ENCODE measurements at regions not wholly inside any gene's neighbourhood (a gene's known extent, or its start where the extent isn't known, plus 50 kb on each side); places are given as distances from the start of the nearest gene placed in this dataset.

DNA sequence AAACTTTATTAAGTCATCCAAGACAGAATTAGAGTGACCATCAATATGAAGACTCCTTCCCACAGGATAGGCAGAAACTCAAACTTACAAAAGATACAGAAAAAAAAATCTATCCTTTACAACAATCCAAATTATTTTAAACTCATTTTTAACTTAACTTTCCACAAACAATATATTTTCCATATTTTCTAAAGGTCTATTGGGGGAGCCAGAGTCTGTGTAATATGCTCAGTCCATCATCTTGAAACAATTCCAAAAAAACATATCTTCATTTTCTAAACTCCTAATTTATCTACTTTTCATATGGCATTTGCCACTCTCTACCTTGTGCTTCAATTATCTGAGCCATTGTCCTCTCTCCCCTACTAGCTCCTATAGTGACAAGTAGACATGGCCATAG lies 378.1 kb downstream of the PDGFC start:
- DNase-seq, result no peak

DNA sequence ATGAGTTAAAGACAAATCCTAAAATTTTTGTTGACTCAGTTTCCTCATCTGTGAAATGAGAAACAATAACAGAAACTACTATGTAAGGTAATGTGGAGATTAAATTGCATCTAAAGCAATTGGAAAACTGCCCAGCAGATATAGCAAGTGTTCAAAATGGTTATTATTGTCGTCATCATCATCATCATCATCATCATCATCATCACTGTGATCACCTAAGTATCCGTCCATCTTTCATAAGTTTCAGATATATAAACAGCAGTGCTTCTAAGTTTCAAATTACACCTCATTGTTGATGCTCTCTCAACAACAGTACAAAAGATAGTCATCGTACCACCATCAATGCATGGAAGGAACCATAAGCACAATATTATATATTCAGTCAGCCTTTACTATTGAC lies 379.9 kb downstream of the PDGFC start:
- no peak for DNase-seq

- no peak for DNase-seq
These were observed 387.5 kb downstream of the PDGFC start for GRCh38 chr4:156584100-156584499.

GRCh38 chr4:156583265-156583664 lies 388.3 kb downstream of the PDGFC start:
- no peak for DNase-seq

DNA sequence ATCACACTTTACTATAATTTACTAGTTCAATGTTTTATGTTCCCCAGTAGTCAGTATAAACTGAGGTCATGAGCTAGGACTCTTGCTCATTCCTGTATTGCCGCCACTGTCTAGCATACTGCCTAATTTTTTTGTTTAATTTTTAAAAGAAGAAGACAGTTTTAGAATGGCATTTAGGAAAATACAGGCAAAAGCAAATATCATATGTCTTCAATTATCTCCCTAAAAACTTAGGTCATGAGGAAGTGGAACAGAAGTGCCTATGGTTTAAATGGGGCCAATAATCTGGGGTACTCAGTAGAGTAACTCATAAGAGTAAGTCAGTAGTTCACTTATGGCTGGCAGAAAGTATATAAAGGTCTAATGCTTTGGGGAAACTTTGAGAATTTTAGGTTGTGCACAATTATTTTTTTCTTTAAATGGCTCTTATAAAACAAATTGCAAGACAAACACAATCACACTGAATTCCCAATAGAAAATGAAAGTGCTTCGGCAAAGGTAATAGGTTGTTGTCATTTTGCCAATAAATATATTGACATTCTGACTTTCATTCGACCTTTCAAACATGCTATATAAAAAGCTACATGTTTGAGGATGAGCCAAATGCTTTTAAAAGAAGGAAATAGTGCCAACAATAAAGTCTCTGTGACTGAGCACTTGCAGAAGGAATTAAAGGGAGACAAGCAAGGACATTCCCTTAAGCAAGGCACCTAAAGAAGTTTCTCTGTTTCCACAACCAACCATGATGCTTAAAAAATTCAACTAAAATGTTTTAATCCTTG lies 390.1 kb downstream of the PDGFC start:
- no peak for DNase-seq

DNA sequence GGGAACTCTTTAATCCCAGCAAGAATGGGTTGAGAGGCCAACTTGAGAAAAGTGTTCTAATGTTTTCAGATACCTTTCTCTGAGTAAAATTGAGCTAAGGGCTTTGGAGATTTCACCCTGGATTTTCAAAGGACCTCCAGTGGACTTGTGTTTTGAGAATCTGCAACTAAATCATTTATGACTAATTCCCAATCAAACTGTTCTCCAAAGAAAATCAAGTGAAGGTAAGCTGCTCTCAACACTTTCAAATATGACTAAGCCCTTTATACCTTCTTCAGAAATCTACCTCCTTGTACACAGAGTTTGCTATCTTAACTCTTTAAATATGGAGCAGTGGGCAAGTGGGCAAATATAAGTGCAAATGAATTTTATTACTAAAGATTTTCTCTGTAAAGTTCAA lies 392.9 kb downstream of the PDGFC start:
- DNase-seq, result no peak

DNA sequence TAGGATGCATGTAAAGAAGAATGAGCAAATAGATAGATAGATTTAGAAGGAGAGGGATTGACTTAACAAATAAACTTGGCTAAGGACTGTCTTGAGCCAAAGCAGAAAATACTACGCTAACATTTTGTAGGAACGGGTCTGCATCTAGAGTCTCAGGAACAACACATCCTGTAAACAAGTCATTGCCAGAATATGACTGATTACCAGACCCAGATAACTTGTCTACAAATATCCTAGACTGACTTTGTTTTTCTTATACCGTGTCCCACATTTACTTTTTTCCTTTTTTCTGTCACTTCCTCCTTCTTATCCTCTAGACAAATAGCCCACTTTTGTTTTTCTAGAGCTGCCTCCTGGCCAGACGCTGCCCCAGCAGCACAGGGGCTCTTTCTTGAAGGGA lies 393.6 kb downstream of the PDGFC start:
- no peak for DNase-seq

GRCh38 chr4:156576946-156577345 lies 394.7 kb downstream of the PDGFC start:
- no peak for DNase-seq

DNA sequence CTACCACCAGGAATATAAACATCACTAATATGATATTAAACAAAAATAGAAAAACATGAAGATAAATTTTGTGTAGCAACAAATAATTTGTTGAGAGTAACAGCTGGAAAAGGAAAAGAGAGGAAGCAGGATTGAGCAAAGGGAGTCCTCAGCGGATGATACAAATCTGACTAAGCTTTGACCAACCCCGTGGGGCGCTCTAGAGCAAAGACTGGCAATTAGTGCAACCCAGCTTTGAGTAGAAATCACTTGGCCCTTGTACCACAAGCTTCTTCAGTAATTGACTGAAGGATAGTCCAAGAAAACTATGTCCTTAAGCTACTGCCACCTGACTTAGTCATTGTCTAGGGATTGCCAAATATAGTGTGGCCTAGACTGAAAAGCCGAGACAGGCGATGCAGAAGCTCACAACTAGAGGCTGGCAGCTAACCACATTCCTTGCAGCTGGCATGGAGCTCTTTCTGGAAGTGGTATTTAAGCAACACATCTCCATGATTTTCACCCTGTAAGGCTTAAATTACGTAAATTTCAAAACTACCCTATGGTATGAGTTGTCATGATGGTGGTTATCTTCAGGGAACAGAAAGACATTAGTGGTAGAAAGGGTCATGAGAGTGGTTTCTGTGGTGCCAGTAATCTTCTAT lies 396.0 kb downstream of the PDGFC start:
- peak; percentile 51 for DNase-seq

- no peak for DNase-seq
These were observed 400.5 kb downstream of the PDGFC start for GRCh38 chr4:156571146-156571545.

DNA sequence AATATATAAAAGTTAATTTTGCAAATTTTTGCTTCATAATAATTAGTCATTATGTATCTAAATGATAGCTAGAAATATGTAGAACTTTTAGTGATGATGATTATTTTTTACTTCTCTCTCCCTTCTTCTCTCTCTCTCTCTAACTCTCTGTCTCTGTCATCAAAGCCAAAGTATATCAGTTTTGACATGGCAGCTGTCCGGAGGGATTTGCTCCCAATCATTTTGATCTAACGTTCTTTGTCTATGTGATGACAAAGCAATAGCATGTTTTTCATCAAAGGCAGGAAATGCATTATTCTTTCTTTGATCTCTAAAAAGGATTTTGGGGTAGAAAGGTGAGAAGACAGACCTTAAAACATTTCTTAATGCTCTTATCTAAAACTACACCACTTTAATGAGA lies 402.1 kb downstream of the PDGFC start:
- no peak for DNase-seq

DNA sequence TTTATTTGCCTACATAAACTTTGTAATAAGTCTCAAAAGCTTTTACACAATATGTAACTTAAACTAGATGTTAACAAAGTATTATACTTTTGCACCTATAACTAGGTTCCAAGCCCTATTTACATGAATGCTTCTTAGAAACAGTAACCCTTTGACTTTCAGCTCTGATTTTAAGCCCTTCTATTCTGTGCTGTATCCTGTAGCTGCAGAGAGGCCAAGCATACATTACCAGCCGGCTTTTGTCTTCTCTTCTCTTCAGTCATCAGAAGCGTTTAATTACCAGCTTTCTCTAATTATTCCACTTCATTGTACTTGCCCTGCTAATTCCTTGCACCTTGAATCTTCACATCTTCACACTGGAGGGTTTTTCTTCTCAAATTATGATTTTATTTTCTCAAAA lies 403.1 kb downstream of the PDGFC start:
- no peak for DNase-seq

GRCh38 chr4:156568041-156568440 lies 403.6 kb downstream of the PDGFC start:
- DNase-seq, result no peak

DNA sequence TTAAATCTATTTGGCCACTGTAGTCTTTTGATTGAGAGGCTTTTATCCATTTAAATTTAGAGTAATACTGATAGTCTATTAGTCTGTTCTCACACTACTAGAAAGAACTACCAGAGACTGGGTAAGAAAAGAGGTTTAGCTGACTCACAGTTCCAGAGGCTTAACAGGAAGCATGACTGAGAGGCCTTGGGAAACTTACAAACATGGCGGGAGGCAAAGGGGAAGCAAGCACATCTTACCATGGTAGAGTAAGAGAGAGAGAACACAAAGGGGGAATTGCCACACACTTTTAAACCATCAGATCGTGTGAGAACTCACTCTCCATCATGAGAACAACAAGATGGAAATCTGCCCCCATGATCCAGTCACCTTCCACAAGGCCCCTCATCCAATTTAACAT lies 410.9 kb downstream of the PDGFC start:
- DNase-seq, result no peak

- DNase-seq, result no peak
These were observed 412.3 kb downstream of the PDGFC start for GRCh38 chr4:156559346-156559745.

DNA sequence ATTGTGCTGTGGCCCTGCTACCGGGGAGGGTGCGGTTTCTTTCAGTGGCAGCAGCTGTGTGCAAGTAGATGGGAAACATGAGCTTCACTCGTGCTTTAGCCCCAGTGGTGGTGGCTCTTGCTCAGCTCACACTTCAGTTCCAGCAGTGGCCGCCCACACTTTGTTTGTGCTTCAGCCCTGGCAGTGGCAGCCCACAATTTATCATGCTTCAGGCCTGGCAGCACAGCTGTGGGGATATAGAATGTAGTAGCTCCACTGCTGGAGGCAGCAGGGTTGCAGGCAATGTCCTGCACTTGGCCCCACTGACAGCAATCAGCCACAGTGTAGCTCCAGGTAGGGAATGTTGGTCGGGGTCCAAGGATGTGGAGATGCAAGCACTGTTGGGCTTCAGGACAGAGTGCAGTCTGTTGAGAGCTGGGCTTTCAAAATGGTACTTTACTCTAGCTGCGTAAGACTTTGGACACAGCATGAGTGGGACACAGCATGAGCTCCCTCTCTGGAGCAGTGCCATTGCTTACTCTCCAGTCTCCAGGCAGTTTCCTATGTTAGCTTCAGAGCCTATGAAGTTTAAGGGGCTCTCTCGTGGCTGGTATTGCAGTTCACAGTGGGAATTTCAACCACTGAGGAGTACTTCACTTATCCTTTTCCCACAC lies 413.1 kb downstream of the PDGFC start:
- no peak for DNase-seq

GRCh38 chr4:156557920-156558319 lies 413.7 kb downstream of the PDGFC start:
- DNase-seq, result no peak

- no peak for DNase-seq
These were observed 415.3 kb downstream of the PDGFC start for GRCh38 chr4:156556336-156556735.

GRCh38 chr4:156553659-156554058 lies 417.9 kb downstream of the PDGFC start:
- no peak for DNase-seq

DNA sequence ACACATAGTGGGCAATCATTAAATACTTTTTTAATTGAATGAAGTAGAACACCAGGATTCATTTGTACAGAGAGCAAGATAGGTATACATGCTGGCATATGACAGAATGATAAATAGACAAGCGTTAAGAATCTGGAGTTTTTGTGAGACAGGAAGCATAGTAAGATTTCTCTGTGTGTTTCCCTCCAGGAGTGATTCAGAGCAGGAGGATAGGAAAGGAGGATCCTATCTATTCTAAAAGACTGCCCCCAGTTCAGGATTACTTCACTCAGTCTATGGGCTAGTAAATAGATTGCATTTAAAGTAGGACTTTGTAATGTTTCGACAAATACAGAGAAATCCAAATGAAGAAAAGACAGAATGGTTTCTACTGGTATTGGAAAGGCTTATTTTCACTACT lies 423.7 kb downstream of the PDGFC start:
- DNase-seq, result no peak

GRCh38 chr4:156547439-156547838 lies 424.2 kb downstream of the PDGFC start:
- DNase-seq, result peak; percentile 54

- DNase-seq, result no peak
These were observed 426.4 kb downstream of the PDGFC start for GRCh38 chr4:156545003-156545785.

DNA sequence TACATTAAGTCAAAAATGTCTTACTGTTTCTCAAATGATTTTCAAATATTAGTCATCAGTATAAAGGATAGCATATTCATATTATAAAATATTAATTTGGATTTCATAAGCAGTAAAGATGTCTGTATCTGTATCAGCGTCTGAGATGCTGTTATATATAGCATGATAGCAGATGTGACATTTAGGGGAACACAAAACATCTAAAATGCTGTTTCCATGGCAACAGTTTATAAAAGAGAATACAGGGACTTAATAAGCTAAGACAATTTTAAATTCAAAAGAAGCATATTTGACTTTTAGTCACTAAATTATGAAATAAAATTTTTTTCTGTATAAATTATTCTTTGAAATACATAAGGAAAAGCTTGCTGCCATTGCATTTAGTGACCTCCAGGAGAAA lies 432.2 kb downstream of the PDGFC start:
- no peak for DNase-seq

All from islet precursor cell (in vitro differentiated cells).